ENCODE measurements at regions not wholly inside any gene's neighbourhood (a gene's known extent, or its start where the extent isn't known, plus 50 kb on each side); places are given as distances from the start of the nearest gene placed in this dataset.

DNA sequence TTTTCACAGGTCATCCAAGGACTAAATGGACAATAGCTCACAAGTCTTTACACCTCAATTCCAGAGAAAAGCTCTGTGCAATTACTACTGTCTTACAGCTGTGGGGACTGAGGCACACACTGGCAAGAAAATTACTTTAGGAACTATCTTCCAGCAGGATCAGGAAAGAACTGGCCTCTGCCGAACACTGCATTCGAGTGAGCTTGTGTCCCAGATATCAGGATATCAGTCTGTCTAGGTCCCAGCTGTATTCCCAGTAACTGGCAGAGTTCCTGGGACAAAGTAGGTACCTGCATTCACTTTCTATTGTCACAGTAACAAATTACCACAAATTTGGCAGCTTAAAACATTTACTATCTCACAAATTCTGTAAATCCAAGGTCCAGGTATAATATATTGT, 183.7 kb downstream of the IRS1 start:
- Histone ChIP-seq H3K27ac (no peak overlapping the region), H3K4me1 (peaks cover 0 to 13% (median 7%) of the 10 kb centered on the region in 4 donors), H3K9me3 (no peaks in the 10 kb centered on the region), H3K36me3 (no peaks in the 10 kb centered on the region), H3K27me3 (no peaks in the 10 kb centered on the region), H3K4me3 (no peak overlapping the region)
- TF ChIP-seq, protein P1, sequence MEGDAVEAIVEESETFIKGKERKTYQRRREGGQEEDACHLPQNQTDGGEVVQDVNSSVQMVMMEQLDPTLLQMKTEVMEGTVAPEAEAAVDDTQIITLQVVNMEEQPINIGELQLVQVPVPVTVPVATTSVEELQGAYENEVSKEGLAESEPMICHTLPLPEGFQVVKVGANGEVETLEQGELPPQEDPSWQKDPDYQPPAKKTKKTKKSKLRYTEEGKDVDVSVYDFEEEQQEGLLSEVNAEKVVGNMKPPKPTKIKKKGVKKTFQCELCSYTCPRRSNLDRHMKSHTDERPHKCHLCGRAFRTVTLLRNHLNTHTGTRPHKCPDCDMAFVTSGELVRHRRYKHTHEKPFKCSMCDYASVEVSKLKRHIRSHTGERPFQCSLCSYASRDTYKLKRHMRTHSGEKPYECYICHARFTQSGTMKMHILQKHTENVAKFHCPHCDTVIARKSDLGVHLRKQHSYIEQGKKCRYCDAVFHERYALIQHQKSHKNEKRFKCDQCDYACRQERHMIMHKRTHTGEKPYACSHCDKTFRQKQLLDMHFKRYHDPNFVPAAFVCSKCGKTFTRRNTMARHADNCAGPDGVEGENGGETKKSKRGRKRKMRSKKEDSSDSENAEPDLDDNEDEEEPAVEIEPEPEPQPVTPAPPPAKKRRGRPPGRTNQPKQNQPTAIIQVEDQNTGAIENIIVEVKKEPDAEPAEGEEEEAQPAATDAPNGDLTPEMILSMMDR (IDR thresholded peaks at IDR 0.05): no peak
- intact Hi-C loops (cut with DNase I; ENCODE audit: low total_unique reads): no loop called here
- DNase-seq: no peak

- intact Hi-C loops (cut with DNase I; ENCODE audit: low total_unique reads): no loop called here
- Histone ChIP-seq H3K36me3 (no peaks in the 10 kb centered on the region), H3K4me1 (peaks cover 0 to 13% (median 7%) of the 10 kb centered on the region in 4 donors), H3K27ac (peak overlapping the region in 1 of 2 donors; percentile 1), H3K9me3 (no peaks in the 10 kb centered on the region), H3K27me3 (no peaks in the 10 kb centered on the region), H3K4me3 (no peak overlapping the region)
- no peak for DNase-seq
- TF ChIP-seq, protein P1 (IDR thresholded peaks at IDR 0.05): no peak
These were observed 187.7 kb downstream of the IRS1 start for GRCh38 chr2:226611944-226612318.

DNA sequence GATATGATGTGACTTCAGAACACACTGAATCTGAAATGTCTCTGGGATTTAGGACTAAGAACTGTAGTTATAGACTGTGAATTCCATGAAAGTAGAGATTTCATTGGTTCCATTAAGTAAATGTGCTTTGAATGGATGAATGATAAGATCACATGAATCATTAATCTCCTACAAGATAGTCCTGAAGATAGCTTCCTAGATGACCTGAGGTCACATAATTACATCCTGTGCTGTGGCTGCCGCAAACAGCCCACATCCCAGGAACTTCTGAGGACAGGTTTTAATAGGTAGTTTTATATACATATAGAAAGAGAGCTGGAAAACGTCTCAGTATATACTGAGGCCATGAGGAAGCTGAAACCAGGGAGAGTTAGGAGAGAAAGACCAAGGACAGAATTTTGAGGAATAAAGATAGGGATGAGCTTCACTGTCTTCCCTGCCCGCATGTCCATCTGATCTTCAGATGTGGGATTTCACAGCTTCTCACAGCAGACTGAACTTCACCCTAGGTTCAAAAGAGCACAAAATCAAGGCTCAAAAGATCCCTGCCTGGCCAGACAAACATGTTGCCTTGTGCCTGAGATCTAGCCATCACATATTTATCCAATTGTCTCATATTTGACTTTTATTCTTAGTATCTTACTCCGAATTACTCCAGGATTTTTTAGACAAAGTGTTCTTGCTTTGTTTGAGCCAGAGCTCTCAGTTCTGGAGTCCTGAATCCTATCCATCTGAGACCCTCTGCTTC, 188.2 kb downstream of the IRS1 start:
- DNase-seq: no peak
- H3K4me1 ChIP-seq: peaks cover 0 to 13% (median 7%) of the 10 kb centered on the region in 4 donors
- intact Hi-C loops (cut with DNase I; ENCODE audit: low total_unique reads): no loop called here
- H3K9me3 ChIP-seq: no peaks in the 10 kb centered on the region
- no peaks in the 10 kb centered on the region for H3K36me3 ChIP-seq
- TF ChIP-seq, protein P1 (IDR thresholded peaks at IDR 0.05): no peak
- H3K4me3 ChIP-seq: no peak overlapping the region
- no peaks in the 10 kb centered on the region for H3K27me3 ChIP-seq
- H3K27ac ChIP-seq: peak overlapping the region in 1 of 2 donors; percentile 1

DNA sequence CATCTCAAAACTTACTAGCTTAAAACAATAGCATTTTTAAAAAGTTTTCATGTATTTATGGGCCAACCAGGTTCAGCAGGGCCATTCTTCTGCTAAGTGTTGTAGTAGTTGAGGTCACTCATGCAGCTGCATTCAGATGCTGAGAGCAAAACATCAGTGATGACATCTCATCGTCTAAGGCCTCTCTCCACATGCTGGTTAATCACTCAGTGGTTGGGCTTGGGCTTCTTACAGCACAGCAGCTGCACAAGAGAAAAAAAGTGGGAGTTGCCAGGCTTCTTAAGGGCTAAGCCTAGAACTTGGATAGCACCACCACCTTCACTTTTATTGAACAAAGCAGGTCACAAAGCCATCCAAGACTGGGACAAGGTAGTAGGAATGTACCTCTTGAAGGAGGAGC, 190.3 kb downstream of the IRS1 start:
- Histone ChIP-seq H3K4me1 (peaks cover 0 to 13% (median 7%) of the 10 kb centered on the region in 4 donors), H3K36me3 (no peaks in the 10 kb centered on the region), H3K27me3 (no peaks in the 10 kb centered on the region), H3K27ac (no peak overlapping the region), H3K4me3 (no peak overlapping the region), H3K9me3 (no peaks in the 10 kb centered on the region)
- intact Hi-C loops (cut with DNase I; ENCODE audit: low total_unique reads): no loop called here
- TF ChIP-seq, protein P1 (IDR thresholded peaks at IDR 0.05): no peak
- DNase-seq: no peak

GRCh38 chr2:226608451-226608850, 191.2 kb downstream of the IRS1 start:
- Histone ChIP-seq H3K27ac (no peak overlapping the region), H3K4me3 (no peak overlapping the region), H3K9me3 (no peaks in the 10 kb centered on the region), H3K4me1 (peaks cover 0 to 13% (median 7%) of the 10 kb centered on the region in 4 donors), H3K36me3 (no peaks in the 10 kb centered on the region), H3K27me3 (no peaks in the 10 kb centered on the region)
- intact Hi-C loops (cut with DNase I; ENCODE audit: low total_unique reads): no loop called here
- TF ChIP-seq, protein P1 (IDR thresholded peaks at IDR 0.05): no peak
- no peak for DNase-seq
